ENCODE measurements at regions not wholly inside any gene's neighbourhood (a gene's known extent, or its start where the extent isn't known, plus 50 kb on each side); places are given as distances from the start of the nearest gene placed in this dataset.

GRCh38 chr5:167951116-167951515 is 340.3 kb upstream of the WWC1 start:
- intact Hi-C loops (cut with DNase I): no loop called here
- no peak for DNase-seq (ENCODE audit: low spot score)

DNA sequence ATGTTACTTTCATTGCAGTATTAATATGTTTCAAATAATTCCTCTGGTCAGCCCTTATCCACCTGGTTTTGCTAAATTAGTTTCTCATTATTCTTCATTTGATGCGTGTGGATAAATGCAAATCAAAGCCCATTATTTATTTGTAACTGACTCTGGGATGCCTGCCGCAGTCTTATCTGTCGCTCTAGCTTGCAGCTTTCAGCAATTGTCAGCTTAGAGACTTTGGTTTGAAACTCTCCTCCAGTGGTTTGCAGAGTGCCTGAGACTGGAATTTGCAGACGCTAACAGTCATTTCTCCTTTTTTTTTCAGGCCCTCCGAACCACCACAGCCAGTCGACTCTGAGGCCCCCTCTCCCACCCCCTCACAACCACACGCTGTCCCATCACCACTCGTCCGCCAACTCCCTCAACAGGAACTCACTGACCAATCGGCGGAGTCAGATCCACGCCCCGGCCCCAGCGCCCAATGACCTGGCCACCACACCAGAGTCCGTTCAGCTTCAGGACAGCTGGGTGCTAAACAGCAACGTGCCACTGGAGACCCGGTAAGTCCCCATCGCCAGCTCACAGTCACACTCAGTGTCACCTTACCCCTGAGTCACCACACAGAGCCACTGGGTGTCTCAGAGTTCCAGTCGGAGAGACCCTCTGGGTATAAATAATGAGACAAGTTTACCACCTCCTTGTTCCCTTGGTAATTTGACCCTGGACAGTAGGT is 339.0 kb upstream of the WWC1 start:
- intact Hi-C loops (cut with DNase I): no loop called here
- no peak for DNase-seq (ENCODE audit: low spot score)

- no peak for DNase-seq (ENCODE audit: low spot score)
- intact Hi-C loops (cut with DNase I): no loop called here
Observed at GRCh38 chr5:167953151-167953798, 338.2 kb upstream of the WWC1 start.

- no peak for DNase-seq (ENCODE audit: low spot score)
- intact Hi-C loops (cut with DNase I): no loop called here
Observed at GRCh38 chr5:167961731-167962130, 329.7 kb upstream of the WWC1 start.

GRCh38 chr5:167964529-167964928 is 326.9 kb upstream of the WWC1 start:
- intact Hi-C loops (cut with DNase I): no loop called here
- DNase-seq (ENCODE audit: low spot score): no peak

DNA sequence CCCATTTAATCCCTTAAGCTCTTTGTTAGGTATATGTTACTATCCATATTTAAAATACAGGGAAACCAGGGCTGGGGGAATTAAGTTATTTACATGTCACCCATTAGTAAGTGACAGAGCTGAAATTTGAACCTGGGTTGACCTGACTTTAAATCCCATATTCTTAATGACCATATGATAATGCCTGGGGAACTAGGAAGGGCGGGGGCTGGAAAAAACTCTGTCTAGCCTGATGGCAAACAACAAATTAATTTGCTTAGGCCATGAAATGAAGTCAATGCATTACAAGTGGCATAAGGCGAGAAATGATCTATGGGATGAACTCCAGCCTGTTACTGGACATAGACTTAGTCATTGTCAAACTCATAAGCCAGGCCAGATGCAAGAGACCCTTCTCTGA is 325.7 kb upstream of the WWC1 start:
- intact Hi-C loops (cut with DNase I): no loop called here
- no peak for DNase-seq (ENCODE audit: low spot score)

GRCh38 chr5:167966979-167967378 is 324.5 kb upstream of the WWC1 start:
- intact Hi-C loops (cut with DNase I): no loop called here
- DNase-seq (ENCODE audit: low spot score): no peak

- intact Hi-C loops (cut with DNase I): no loop called here
- DNase-seq (ENCODE audit: low spot score): no peak
Observed at GRCh38 chr5:167967494-167968177, 323.8 kb upstream of the WWC1 start.

DNA sequence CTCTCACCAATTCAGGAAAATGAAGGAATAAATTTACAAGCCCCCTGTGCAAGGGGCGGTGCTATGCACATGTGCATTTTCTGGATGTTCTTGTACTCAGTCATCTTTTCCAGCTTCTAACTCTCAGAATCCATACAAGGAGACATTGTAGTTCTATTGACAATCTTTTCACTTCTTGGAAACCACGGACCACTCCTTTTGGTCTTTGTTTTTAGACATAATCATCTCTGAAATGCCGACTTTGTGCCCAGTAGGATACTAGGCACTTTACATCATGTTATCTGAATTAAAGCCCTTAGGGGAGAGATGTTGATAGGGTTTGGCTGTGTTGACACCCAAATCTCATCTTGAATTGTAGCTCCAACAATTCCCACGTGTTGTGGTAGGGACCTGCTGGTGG is 322.6 kb upstream of the WWC1 start:
- intact Hi-C loops (cut with DNase I): no loop called here

GRCh38 chr5:167969998-167970397 is 321.4 kb upstream of the WWC1 start:
- no peak for DNase-seq (ENCODE audit: low spot score)
- intact Hi-C loops (cut with DNase I): no loop called here

More for the DNA sequence above, 322.6 kb upstream of the WWC1 start:
- no peak for DNase-seq (ENCODE audit: low spot score)

GRCh38 chr5:167971706-167972105 is 319.7 kb upstream of the WWC1 start:
- no peak for DNase-seq (ENCODE audit: low spot score)
- intact Hi-C loops (cut with DNase I): no loop called here

DNA sequence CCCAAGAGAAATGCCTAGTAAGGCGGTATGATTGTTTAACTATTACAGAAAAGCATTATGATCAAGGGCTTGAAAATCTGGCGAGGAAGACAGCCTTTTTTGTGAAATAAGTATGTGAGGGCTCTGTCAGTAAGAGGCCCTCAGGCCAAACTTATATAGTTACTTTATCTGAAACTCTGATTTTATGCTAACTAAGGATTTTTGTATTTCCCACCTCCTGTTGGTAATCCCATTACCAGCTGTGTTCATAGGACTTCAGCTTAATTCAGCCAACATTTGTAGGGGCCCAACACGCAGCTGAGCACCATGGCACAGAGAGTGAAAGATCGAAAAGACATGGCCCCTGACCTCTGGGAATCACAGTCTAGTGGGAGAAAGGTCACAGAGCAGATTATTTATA is 318.3 kb upstream of the WWC1 start:
- DNase-seq (ENCODE audit: low spot score): no peak
- intact Hi-C loops (cut with DNase I): no loop called here

DNA sequence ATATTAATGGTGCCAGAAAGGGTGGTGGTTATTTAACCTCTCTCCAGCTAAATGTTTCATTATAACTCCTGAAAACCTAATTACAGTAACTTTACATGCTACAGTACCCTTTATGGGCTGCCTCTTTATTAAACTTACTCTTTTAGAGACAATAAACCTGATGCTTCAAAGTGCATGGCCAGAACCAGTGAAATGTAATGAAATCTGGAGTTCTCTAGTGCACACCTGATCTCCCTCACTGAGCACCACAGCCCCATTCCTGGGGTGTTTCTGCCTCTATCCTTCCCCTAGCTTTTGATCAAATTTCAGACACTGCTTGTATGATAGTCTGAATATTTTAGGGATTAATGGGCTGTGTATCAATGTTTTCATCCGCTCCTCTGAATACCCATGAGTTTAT is 306.5 kb upstream of the WWC1 start:
- DNase-seq (ENCODE audit: low spot score): no peak
- intact Hi-C loops (cut with DNase I): no loop called here

- intact Hi-C loops (cut with DNase I): no loop called here
- DNase-seq (ENCODE audit: low spot score): no peak
Observed at GRCh38 chr5:167985373-167985772, 306.1 kb upstream of the WWC1 start.

GRCh38 chr5:167987490-167988280 is 303.8 kb upstream of the WWC1 start:
- DNase-seq (ENCODE audit: low spot score): no peak
- intact Hi-C loops (cut with DNase I): no loop called here

DNA sequence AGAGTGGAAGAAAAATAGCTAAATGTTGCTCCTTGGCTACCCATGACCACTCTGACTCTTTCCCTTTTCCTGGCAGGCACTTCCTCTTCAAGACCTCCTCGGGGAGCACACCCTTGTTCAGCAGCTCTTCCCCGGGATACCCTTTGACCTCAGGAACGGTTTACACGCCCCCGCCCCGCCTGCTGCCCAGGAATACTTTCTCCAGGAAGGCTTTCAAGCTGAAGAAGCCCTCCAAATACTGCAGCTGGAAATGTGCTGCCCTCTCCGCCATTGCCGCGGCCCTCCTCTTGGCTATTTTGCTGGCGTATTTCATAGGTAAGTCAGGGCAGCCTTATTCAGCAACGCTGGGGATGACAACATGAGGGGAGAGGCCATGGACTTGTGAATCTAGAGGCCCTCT is 298.6 kb upstream of the WWC1 start:
- intact Hi-C loops (cut with DNase I): no loop called here
- DNase-seq (ENCODE audit: low spot score): no peak

DNA sequence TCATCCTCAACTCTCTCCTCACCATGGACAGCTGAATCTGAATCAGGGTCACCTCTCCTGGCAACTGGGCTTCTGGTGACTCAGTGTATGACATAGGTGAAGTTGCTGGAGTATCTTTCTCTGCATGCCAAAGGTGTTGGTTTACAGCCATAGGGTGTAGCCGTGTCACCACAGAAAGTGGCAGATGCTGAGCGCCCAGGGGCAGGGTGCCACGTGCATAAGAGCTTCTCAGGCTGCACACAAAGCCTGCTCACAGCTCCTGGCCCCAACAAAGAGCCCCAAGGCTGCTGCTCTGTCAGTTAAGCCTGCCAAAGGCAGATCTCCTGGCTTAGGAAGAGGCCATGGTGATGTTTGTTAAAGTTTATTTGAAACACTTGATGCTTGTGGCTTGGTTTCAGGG is 297.7 kb upstream of the WWC1 start:
- intact Hi-C loops (cut with DNase I): no loop called here
- no peak for DNase-seq (ENCODE audit: low spot score)

GRCh38 chr5:167995844-167996425 is 295.5 kb upstream of the WWC1 start:
- intact Hi-C loops (cut with DNase I): no loop called here
- no peak for DNase-seq (ENCODE audit: low spot score)

DNA sequence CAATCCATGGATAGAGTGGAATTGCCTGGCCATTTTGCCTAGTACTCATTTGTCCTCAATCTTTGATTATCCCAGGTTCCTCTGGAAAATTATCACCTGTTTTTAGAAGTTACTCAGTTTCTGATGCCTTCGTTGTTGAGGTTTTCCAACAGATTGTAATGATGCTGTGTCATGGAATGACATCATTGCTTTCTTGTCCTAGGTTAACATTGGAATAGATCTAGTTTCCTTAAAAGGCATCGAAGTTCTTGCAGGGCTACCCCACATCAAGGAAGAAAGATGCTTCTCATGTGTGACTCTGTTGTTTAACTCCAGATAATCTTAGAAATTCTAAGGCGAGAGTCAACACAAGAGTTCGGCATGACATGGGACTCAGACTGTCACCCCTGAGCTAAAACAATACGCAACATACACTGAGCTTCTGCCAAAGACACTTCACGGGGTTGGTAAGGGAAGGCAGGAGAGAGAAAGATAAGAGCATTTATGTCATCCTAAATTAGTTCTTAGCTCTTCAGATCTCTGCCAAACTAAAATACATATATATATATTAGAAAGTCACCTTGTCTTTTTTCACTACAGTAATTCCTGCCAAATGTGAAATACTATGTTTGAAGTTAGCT is 293.2 kb upstream of the WWC1 start:
- intact Hi-C loops (cut with DNase I): no loop called here
- no peak for DNase-seq (ENCODE audit: low spot score)

GRCh38 chr5:167999182-167999581 is 292.3 kb upstream of the WWC1 start:
- no peak for DNase-seq (ENCODE audit: low spot score)
- intact Hi-C loops (cut with DNase I): no loop called here

Data from cardiac septum (tissue), 1 donor.